ENCODE measurements at regions not wholly inside any gene's neighbourhood (a gene's known extent, or its start where the extent isn't known, plus 50 kb on each side); places are given as distances from the start of the nearest gene placed in this dataset.

GRCh38 chr13:99651016-99651415 is 149.7 kb downstream of the TM9SF2 start:
- TF ChIP-seq, protein P1, sequence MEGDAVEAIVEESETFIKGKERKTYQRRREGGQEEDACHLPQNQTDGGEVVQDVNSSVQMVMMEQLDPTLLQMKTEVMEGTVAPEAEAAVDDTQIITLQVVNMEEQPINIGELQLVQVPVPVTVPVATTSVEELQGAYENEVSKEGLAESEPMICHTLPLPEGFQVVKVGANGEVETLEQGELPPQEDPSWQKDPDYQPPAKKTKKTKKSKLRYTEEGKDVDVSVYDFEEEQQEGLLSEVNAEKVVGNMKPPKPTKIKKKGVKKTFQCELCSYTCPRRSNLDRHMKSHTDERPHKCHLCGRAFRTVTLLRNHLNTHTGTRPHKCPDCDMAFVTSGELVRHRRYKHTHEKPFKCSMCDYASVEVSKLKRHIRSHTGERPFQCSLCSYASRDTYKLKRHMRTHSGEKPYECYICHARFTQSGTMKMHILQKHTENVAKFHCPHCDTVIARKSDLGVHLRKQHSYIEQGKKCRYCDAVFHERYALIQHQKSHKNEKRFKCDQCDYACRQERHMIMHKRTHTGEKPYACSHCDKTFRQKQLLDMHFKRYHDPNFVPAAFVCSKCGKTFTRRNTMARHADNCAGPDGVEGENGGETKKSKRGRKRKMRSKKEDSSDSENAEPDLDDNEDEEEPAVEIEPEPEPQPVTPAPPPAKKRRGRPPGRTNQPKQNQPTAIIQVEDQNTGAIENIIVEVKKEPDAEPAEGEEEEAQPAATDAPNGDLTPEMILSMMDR (IDR thresholded peaks at IDR 0.05), result no peak
- no peak for TF ChIP-seq POLR2A (IDR thresholded peaks at IDR 0.05)
